Sigmoid colon (tissue), 4 donors: ENCODE measurements at regions not wholly inside any gene's neighbourhood (a gene's known extent, or its start where the extent isn't known, plus 50 kb on each side); places are given as distances from the start of the nearest gene placed in this dataset.

ENCODE experiments used
- CTCF ChIP-seq, 4 experiments: fragments of 450-650 bp in 3 of 4; fragments of 200-600 bp in 1 of 4; IDR thresholded peaks; one replicate each; pipeline ENCODE4 v1.5.1; 2016 to 2019; ENCODE audit warnings: antibody characterized with exemption in 4 of 4, mild to moderate bottlenecking in 3 of 4, moderate library complexity in 2 of 4
- EP300 ChIP-seq, 4 donors: sonication (generic); formaldehyde crosslinking; IDR thresholded peaks; one replicate each; pipeline ENCODE4 v1.6.1; 2017; ENCODE audit warnings: antibody characterized with exemption in 4 of 4

GRCh38 chr6:147711476-147711875, 203.0 kb downstream of the SAMD5 start:
- TF ChIP-seq CTCF (IDR thresholded peaks at IDR 0.05) = no peak
- no peak for TF ChIP-seq EP300 (IDR thresholded peaks at IDR 0.05)
